ENCODE measurements at regions not wholly inside any gene's neighbourhood (a gene's known extent, or its start where the extent isn't known, plus 50 kb on each side); places are given as distances from the start of the nearest gene placed in this dataset.
A peak's percentile ranks its signal among the peaks of the same experiment; 100 is the strongest.

DNA sequence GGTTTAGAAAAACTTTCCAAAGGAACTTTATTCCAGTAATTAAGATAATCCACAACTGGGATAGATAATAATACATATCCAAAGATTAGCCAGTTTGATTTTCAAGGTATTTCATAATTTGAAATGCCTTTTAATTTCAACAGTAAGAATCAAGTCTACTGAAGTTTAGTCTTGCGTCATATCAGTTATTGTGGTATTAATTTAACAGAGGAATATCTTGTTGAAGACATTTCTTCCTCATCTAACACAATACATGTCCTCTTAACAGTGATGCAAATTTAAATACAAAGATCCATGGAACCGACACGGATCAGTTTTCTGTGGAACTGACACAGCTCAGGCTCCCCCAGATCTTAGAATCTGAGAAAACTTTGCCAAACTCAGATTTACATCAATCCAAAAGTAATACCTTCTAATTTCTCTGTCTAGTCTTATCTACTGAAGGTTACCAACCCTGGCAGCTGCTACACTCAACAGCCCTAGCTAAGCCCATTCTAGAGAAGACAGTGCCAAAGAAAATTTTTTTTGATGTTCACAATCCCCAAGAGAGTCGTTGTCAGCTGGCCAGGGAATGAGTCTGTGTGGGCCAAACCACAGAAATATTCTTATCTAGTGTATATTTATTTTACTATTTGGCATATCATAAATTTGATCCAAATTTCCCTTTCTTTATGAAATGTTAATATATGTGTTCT, 365.2 kb upstream of the MEOX2 start:
- TF ChIP-seq CTCF (IDR thresholded peaks at IDR 0.05; ENCODE audit: low read depth, low read length, missing control alignments), result no peak
- no peak overlapping the region for H3K27ac ChIP-seq
- H3K36me3 ChIP-seq (replicated peaks), result no peaks in the 10 kb centered on the region
- in situ Hi-C loops (cut with HindIII; ENCODE audit: low pct_ligation_motif_present, low sequenced_read_pairs), result no loop called here
- DNase-seq, result peak; percentile 72
- H3K27me3 ChIP-seq (replicated peaks), result no peaks in the 10 kb centered on the region
- no peak overlapping the region for H3K4me3 ChIP-seq (ENCODE audit: low read depth, low read length)

DNA sequence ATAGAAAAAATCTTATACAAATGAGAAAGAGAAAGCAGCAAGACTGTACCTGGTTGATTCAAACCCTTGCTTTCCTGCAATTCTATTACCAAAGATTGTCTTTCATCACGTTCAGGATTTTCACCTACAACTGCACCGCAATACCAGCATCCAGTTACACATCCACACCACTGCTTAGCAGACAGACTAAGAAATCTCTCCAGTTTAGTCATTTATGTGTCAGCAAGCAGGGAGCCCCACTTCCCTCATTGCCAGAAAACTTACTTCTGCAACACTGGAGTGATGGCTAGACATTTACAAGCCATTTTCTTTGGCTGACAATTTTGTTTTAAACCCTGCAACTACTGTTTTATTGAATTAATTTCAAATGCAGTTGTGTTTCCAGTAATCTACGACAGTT, 359.6 kb upstream of the MEOX2 start:
- Histone ChIP-seq H3K4me3 (ENCODE audit: low read depth, low read length) (no peak overlapping the region), H3K27ac (no peak overlapping the region), H3K36me3 (replicated peaks) (no peaks in the 10 kb centered on the region), H3K27me3 (replicated peaks) (no peaks in the 10 kb centered on the region)
- DNase-seq, result no peak
- in situ Hi-C loops (cut with HindIII; ENCODE audit: low pct_ligation_motif_present, low sequenced_read_pairs), result no loop called here
- no peak for TF ChIP-seq CTCF (IDR thresholded peaks at IDR 0.05; ENCODE audit: low read depth, low read length, missing control alignments)

GRCh38 chr7:16045296-16045695, 358.8 kb upstream of the MEOX2 start:
- in situ Hi-C loops (cut with HindIII; ENCODE audit: low pct_ligation_motif_present, low sequenced_read_pairs), result no loop called here
- Histone ChIP-seq H3K36me3 (replicated peaks) (no peaks in the 10 kb centered on the region), H3K27me3 (replicated peaks) (no peaks in the 10 kb centered on the region), H3K27ac (no peak overlapping the region), H3K4me3 (ENCODE audit: low read depth, low read length) (no peak overlapping the region)
- no peak for TF ChIP-seq CTCF (IDR thresholded peaks at IDR 0.05; ENCODE audit: low read depth, low read length, missing control alignments)
- no peak for DNase-seq

DNA sequence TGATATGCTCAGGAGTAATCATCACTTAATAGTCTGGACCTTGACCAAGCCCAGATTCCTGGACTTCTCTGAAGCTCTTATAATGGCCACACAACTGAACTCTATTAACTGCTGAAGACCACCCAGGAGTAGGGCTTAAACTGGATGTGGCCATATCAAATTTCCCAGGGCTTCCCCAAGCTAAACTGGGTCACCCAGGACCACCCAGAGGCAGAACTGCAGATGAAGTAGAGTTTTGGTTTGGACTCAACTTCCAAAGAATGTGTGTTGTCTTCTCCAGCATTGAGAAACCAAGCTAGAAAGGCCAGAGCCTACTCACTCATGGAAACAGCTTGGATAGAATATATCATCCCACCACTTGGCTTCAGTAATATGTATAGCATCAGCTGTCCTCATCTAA, 358.2 kb upstream of the MEOX2 start:
- no peak for TF ChIP-seq CTCF (IDR thresholded peaks at IDR 0.05; ENCODE audit: low read depth, low read length, missing control alignments)
- DNase-seq, result no peak
- in situ Hi-C loops (cut with HindIII; ENCODE audit: low pct_ligation_motif_present, low sequenced_read_pairs), result no loop called here

DNA sequence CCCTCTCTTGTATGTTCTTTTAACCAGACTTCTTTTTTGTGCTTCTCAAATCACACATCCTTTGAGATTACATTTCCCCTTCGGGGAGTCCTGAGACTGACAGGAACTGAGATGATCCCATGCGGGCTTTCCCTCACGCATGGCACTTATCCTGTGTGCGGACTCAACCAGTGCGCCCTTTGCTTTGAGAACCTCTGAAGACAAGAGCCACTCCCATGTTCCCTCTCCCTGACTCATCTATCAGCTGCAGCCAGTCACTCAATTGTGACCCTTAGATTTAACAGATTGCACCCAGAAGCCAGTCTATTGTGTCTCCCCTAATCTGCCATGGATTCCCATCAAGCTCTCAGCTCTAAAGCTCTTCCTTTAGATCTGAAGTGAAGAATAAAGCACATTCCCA, 353.9 kb upstream of the MEOX2 start:
- in situ Hi-C loops (cut with HindIII; ENCODE audit: low pct_ligation_motif_present, low sequenced_read_pairs), result no loop called here
- H3K4me3 ChIP-seq (ENCODE audit: low read depth, low read length), result no peak overlapping the region
- H3K27ac ChIP-seq, result no peak overlapping the region
- no peak for DNase-seq
- H3K27me3 ChIP-seq (replicated peaks), result no peaks in the 10 kb centered on the region
- TF ChIP-seq CTCF (IDR thresholded peaks at IDR 0.05; ENCODE audit: low read depth, low read length, missing control alignments), result no peak
- H3K36me3 ChIP-seq (replicated peaks), result no peaks in the 10 kb centered on the region

More for the DNA sequence above, 358.2 kb upstream of the MEOX2 start:
- Histone ChIP-seq H3K4me3 (ENCODE audit: low read depth, low read length) (no peak overlapping the region), H3K36me3 (replicated peaks) (no peaks in the 10 kb centered on the region), H3K27ac (no peak overlapping the region), H3K27me3 (replicated peaks) (no peaks in the 10 kb centered on the region)

- H3K36me3 ChIP-seq (replicated peaks), result no peaks in the 10 kb centered on the region
- in situ Hi-C loops (cut with HindIII; ENCODE audit: low pct_ligation_motif_present, low sequenced_read_pairs), result no loop called here
- no peak overlapping the region for H3K4me3 ChIP-seq (ENCODE audit: low read depth, low read length)
- DNase-seq, result no peak
- TF ChIP-seq CTCF (IDR thresholded peaks at IDR 0.05; ENCODE audit: low read depth, low read length, missing control alignments), result no peak
- H3K27me3 ChIP-seq (replicated peaks), result no peaks in the 10 kb centered on the region
- H3K27ac ChIP-seq, result no peak overlapping the region
These were observed 352.4 kb upstream of the MEOX2 start for GRCh38 chr7:16038906-16039305.
